HG02885 (cell line): ENCODE measurements at regions not wholly inside any gene's neighbourhood (a gene's known extent, or its start where the extent isn't known, plus 50 kb on each side); places are given as distances from the start of the nearest gene placed in this dataset.

Experiments
- ATAC-seq: cut with Tn5 transposase; IDR thresholded peaks from one replicate; pipeline ENCODE4 v1.9.1; 2021; ENCODE audit warnings: mild to moderate bottlenecking; ENCODE audit not compliant: unreplicated experiment, poor library complexity

DNA sequence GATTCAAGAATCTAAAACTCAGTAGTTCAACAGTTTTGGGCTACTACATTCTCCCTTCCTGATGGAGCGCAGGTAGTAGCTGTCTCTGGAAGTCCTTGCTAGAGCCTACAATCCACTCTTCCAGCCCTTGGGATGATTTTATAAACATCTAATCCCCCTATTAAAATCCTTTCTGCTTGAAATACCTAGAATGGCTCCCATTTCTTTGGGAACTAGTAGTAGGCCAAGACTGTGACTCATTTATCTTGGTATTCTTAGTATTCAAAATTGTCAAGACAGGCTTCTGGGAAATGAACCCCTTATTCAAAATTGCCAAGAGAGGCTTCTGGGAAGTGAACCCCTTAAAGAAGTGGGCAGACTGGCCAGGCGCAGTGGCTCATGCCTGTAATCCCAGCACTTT is 142.5 kb upstream of the FGGY start:
- ATAC-seq, result no peak

DNA sequence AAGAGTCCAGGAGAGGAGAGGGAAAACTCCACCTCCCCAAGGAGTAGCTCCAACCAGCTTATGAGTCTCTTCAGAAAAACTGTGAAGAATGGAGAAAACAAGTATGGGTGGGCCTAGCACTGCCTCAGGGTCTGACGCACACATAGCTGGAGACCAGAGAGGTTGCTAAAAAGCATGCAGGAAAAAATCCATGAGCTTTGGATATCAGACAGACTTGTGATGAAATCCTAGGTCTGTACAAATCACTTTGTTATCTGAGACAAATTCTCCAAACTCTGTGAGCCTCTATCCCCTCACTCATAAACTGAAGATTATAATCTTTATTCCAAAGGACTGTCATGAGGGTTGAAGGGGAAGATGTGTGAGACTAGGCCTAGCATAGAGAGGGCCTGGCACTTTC is 141.5 kb upstream of the FGGY start:
- ATAC-seq, result no peak

DNA sequence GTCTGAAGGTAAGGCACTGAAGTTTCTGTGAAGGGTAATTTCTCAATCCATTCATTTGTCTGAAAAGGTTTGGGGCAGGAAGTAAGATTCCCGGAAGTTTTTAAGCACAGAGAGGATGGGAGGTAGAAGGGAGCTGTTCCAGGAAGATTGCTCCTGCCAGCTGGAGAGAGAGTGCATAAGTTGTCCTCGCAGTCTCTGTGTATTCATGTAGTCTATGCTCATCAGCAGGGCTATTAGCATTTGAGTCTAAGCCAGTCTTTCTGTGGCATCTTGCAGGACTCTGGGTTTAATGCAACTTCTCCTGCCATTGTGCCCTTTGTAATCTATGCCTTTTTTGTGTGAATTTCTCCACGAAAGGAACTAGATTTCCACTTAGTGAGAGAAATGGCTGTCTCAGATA is 140.8 kb upstream of the FGGY start:
- no peak for ATAC-seq

DNA sequence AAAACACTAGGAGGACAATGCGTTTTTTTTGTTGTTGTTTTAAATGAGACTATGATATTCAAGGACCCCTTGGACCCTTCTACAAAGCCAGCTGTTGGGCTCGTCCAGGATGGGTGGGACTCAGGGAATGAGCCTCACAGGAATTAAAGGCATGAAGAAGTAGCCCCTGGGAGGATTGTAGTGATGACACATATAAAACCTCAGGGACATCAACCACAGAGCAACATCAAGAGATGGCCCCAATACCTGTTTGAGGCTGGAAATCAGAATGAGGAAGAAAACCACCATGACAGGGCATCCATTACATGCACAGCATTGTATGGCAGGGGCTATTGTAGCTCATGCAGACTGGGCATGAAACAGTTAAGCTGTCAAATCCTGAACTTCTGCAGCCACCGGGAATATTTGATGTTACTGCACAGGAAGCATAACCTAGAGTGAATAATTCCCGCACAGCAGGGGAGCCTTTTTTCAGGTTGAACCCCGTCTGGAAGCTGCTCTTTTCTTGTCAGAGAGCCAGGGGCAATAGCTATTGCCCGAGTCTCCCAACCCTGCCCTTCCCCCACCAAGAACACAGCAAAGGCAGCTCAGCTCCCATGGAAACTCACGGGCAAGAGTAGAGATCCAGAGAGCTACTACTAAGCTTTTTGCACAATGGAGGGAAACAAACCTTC is 140.2 kb upstream of the FGGY start:
- no peak for ATAC-seq

DNA sequence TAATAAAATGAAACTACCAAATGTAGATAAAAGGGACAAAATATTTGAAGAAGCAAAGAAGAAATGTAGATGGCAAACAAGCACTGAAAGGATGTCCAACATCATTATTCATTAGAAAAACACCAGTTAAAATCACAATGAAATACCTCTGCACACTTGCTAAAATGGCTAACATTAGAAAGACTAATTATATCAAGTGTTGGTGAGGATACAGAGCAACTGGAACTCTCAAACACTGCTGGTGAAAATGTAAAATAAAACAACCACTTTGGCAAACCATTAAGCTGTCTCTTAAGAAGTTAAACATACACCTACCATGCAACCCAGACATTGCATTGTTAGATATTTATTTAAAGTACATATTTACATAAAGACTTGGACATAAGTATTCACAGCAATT is 138.6 kb upstream of the FGGY start:
- ATAC-seq, result no peak

DNA sequence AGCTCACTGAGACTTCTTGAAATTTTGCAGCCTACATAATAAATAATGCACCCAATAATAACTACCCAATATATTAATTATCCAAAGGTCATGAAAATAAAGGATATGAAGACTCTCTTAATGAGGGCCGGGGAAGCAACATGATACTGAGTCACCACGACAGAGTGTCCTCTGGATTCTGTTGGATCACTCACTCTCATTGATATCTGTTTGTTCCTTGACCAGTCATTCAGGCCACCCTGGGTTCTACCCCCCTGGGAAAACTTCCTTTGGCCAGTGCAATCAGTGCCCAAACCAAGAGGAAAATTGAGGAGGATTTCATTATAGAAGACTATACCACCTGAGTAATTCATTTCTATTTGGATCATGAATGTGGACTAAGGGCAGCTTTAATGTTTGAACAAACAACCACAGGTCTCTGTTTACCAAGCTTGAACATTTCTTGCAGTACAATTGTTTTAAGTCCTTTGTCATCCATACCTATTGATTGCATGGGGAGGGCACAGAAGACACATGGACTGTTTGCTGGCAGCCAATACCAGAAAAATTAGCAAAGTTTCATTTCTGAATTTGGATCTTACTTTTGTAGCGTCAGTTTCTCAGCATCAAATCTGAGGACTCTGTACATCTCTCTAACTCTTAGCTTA is 137.2 kb upstream of the FGGY start:
- no peak for ATAC-seq

DNA sequence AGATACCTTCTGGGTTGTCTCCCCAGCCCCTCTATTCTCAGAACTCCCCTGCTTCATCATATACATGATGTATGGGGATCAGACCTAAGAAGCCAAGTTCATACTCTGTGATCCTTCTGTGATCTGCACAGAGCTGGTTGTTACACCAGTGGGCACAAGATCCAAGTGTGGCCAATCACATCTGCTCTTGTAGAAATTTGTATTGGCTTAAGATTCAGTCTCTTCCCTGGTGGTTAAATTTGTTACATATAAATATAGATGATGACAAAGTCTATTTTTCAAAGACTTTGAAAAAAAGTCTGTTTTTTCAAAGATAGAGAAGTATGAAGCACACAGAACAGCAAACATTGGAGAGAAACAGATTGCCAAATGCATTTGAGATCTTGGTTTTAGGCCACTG is 135.8 kb upstream of the FGGY start:
- ATAC-seq, result no peak

DNA sequence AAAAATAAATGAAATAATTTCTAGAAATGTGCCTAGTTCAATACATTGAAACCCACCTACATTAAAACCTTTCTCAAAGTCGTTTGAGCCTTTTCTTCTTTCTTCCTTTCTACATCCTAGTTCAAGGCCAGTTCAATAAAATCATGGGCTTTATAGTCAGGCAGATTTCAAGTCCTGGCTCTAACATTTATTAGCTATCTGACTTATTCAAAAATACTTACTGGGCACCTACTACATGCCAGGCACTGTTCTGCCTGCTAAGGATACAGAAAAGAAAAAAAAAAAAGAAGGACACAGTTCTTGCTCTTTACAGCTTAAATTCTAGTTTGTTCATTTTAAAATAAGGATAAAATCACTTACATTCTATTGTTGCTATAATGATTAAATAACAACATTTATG is 134.2 kb upstream of the FGGY start:
- no peak for ATAC-seq

DNA sequence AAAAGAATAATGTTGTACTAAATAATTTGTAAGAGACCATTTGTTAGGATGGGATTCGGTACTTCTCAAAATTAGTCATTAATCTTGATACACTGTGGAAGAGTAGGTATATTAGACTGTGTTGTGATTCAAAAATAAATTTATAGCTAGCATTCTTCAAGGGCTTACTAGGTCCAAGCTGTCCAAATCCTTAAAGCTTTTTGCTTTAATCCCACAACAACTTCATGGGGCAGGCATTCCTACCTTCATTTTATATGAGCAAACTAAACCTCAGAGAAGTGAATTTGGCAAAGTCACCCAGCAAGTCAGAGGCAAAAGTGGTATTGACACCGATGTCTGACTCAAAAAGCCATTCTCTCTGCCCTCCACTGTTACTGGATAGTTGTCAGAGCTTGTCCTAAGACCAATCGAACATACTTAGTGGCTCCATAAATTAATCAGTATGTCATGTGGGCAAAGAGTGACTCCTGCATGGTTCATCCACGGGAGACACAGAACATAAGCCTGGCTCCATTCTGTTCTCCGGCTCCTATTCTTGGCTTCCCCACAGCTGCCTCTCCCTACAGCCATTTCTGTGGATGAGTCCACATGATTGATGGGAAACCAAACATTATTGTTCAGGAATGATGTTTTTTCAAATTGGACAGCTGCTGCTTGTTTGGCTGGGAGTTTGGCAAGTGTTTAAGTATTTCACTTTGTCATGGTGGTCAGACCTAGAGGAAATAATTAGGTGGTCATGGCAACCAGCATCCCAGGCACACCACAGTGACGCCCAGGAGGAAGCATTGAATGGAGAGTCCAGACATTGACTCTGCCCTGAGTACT is 133.4 kb upstream of the FGGY start:
- no peak for ATAC-seq

DNA sequence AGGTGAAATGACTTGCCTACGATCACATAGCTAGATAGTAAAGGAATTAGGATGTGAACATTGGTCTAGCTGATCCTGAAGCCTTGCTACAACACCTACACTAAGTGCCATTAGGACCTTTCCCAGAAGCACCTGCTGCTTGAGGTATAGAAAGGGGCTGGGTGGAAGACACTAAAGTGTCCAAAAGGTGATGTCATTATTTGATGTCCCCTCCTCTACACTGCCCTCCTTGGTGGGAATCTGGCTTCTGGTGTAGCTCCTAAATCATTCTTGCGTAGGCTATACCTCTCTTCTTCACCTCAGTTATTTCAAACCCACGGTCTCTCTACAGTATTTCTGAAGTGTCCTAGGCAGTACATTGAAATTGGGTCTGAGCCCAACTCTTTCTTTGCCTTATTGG is 132.5 kb upstream of the FGGY start:
- no peak for ATAC-seq

DNA sequence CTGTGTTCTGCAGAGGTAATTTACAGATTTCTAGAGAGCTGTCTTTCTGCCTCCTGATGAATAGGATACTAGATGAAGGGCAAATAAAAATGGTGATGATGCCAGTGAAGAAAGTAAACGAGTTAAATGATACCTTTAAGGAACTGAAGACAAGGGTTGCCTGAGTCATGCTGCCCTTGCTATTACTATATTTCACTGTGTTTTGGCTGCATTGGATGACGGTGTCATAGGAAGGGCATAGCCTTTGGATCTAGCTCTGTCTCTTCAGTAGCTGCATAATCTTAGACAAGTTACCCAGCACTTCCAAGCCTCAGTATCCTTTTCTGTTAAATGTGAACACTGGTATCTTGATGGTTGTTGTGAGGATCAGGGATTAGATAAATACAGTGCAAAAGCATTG is 131.5 kb upstream of the FGGY start:
- ATAC-seq, result no peak

DNA sequence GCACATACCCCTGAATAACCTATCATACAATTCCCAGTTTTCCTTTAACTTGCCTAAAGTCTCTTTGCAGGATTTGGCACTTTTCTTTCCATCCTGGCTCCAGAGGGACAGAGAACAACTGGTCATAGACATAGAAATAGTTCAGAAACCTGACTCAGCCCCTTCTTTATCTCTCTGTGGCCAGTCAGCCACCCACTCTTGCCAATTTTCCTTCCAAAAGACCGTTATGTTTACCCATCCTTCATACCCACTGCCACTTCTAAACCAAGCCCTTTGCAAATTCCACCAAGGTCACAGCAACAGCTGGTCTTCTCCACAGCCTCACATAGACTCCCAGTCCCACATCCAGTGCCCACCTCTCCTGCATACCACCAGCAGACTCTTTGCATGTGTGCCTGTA is 127.2 kb upstream of the FGGY start:
- no peak for ATAC-seq

DNA sequence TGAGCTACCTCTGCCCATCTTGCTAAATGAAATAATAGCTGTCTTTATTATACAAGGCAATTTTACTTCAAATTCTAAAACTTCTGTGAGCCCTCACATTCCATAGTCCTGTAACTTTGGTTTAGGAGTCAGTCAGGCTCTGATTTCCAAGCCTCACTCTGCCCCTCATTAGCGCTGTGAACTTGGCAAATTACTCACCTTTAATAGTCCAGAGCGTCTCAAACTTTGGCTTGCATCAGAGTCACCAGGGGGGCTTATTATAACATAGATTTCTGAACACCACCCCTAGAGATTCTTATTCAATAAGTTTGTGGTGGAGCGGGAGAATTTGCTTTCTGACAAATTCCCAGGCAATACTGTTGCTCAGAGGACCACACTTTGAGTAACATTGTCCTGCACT is 126.2 kb upstream of the FGGY start:
- ATAC-seq, result no peak

DNA sequence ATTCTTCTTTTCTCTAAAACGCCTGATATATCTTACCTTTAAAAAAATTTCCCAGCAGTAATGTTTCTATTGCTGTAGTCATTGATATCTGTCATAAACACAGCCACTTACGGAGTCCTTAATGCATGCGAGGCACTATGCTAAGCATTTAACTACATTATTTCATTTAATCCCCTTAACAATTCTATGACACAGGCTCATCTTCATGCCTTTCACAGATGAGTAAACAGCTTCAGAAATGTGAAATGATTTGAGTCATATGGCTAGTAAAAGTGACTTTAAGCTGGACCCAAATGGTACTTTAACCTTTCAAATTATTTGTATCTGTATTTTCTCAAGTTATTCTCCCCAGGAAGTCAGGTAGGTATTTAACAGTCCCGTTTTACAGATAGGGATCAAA is 125.1 kb upstream of the FGGY start:
- ATAC-seq, result no peak

DNA sequence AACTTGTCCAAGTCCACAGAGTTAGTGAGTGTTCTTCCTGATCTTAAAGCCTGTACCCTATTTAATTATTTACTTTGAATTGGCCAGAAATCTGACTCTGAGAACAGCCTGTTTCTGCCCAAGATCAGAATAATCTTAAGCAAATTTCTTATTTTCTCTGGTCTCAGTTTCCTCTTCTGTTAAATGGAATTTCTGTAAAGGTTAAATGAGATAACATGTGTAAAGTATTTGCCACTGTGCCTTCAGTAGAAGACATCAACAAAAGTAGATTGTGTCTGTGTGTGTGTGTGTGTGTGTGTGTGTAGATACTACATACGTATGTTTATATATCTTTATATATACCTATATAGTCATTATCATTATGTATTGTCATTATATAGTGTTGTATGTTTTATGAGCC is 124.2 kb upstream of the FGGY start:
- ATAC-seq, result no peak

DNA sequence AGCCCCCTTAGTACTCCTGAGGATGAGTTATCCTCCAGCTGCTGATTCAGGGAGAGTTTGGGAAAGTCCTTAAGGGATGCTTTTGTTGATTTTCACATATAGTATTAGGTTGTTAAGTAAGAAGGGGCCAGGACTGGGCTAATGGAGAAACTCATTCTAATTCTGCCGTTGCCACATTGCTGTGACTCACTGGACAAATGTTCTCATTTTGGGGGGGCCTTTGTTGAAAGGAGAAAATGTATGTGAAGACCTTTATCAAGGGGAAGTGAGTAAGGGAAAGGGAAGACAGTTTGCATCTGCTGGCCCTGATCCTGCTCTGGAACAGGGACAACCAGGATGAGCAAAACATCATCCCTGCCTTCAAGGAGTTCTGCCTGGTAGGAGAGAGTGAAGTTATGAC is 123.2 kb upstream of the FGGY start:
- no peak for ATAC-seq

DNA sequence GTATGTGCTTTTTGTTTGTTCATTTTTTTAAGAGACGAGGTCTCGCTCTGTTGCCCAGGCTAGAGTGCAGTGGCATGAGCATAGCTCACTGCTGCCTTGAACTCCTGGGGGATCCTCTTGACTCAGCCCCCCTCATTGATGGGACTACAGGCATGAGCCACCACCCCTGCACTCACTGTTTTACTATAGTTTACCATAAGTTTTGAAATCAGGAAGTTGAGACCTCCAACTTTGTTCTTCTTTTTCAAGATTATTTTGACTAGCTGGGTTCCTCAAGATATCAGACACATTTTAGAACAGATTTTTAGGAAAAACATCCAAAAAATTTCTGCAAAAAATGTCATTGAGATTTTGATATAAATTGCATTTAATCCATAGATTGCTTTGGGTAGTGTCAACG is 120.4 kb upstream of the FGGY start:
- ATAC-seq, result no peak

DNA sequence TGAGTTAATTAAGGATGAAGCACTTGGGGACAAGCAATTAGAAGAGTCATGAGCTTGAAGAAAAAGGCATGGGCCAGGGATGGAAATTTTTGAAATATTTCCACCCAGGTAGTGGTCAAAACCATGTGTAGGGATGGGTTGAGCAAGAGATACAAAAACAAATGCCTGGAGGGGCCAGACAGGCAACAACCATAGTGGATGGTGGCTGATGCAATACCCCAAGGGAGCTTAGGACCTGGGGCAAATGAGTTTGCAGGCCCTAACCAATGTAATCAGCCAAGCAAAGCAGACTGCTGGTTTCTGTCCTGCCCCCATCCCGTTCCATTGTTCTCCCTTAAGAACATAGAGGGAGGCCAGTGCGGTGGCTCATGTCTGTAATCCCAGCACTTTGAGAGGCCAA is 119.1 kb upstream of the FGGY start:
- no peak for ATAC-seq

DNA sequence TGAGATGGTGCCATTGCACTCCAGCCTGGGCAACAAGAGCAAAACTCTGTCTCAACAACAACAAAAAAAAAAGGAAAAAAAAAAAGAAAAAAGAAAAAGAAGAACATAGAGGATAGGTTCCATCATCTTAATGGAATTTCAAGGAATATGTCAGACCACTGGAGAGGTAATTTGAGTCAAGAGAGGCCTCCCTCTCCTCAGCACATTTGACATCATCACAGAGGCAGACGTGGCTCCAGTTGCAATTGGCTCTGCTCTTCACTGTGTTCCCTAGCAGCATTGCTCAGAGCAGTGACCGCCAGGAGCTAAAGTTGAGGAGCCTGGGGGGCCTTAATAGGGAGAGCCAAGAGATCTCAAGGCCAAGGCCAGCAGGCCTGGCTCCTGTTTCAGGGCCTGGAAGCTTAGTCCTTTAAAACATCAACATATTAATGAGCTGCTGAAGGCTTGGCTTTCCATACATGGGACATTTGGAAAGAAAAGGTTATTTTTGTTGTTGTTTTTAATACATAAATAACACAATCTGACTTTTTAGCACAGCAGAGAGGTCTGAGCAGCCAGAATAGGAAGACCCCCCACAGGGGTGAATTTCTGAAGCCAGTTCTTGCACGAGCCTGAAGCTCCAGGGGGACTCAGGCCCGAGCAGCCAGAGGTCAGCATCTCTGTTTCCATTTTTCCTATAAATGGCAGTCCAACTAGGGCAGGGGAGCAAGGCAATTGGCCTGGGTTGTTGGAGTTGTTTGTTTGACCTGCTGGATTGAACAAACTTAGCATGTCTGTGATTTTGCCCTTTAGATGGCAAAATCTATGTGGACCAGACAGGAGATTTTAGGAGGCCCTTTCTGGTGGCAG is 118.3 kb upstream of the FGGY start:
- ATAC-seq, result no peak

DNA sequence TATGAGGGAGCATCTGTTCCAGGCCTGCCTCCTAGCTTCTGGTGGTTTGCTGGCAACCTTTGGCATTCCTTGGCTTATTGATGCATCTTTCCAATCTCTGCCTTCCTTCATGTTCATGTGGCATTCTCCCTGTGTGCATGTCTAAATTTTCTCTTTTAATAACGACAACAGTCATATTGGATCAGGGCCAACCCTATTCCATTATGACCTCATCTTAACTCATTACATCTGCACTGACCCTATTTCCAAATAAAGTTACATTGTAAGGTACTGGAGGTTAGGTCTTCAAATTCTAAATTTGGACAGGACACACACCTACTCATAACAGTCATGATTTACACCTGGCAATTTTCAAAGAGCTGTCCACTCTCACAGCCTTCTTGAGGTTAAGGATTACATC is 117.2 kb upstream of the FGGY start:
- no peak for ATAC-seq

DNA sequence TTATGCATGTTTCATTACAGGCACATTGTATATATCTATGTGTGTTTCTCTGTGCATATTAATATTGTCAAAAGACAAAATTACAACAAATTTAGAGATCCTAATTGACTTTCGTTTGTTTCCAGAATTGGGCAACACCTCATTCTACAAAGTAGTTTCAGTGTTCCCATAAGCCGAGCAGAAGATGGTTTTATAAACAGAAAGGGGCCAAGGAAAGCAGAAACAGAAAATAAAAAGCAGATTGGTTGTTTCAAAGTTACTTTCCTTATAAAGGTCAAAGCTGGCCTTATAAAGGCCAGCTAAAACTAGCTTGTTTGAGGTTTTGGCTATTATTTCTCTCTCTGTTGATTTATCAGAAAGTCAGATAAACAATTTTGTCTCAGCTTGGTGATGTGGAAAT is 116.2 kb upstream of the FGGY start:
- no peak for ATAC-seq
